Activated T-cell treated with anti-CD3 and anti-CD28 coated beads, Interleukin-2, amount 50 U/mL, for 48 hours (primary cell): ENCODE measurements at regions not wholly inside any gene's neighbourhood (a gene's known extent, or its start where the extent isn't known, plus 50 kb on each side); places are given as distances from the start of the nearest gene placed in this dataset.

Experiments
- DNase-seq, 2 experiments: peaks; one replicate each; pipeline ENCODE4 v3.0.0-alpha.2; 2020

DNA sequence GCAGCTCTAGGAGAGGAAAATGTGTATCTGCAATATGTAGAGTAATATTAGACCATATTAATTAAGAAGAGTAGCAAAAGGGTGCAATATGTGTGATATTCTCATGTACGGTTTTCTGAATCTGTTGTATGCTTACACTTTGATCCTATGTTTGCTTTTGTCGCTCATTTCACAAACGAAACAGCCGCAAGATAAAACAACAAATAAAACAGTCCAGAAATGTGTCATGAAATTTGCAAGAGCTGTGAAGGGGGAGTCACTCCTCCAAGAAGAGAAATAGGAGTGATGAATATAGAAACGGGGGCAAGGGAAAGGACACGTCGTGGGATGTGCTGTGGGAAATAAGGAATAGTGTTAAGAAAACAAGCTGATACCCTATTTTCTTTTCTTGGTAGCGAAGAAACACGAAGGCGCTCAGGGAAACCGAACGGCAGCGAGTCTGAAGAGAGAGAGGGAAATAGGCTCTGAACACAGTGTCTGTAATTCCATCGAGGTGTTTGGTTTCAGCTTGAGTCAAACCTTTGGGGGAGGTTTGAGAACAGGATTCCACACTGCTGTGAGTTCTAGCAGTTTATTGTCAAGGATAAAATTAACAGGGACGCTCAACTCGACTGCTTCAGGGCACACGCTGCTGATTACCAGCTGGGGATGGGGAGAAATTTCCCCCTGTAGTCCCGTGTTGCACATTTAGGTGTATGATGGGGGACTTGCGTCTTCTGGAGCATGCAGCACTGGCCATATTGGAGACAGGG, 595.6 kb upstream of the TENM3 start:
- no peak for DNase-seq

DNA sequence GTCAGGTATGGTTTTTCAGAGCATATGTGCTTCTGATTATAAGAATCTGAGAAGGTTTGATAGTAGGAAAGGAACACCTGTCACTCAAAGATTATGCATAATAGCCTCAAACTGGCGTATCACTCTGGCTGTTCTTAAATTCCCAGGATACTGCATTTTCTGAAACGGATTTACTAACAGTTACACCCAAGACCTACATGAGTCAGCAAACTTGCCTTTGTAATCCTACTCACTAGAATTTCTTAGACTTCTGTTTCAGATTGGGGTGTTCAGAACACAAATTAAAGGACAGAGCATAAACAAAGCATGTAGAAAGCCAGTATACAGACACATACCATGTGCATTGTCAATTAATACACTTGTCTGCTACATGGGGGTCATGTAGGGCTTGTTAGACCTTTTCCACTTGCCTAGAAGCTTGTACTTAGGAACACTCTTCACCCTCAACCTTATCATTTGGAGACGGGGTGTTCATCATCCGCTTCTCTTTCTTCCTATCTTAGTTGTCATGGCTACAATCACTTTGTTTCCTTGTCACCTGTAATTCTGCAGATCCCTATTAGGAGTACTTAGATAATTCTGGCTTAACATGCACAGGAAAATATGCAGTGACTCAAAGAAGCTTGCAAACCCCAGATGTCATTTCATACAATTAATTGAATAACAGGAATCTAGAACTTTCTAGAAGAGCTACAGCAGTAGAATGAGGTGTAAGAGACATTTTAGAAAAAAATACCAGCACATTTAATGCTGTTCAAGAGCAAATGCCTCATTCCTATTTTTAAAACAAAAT, 593.0 kb upstream of the TENM3 start:
- no peak for DNase-seq

DNA sequence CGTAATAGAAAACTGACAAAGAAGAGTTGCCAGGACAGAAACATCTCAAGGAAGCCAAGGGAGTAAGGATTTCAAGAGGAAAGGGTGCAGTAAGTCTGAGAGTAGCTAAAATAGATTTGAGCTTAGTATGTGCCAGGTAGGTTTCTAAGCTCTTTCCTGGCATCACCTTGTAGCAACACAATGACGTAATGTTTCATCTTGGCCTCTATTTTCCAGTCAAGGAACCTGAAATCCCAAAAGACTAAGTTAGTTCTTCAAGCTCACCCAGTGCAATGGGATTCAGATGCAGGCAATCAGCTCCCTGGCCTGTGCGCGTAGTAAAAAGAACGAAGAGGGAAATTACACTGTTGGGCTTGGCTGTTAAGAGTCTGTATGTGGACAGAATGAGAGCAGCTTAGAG, 586.5 kb upstream of the TENM3 start:
- DNase-seq: no peak

DNA sequence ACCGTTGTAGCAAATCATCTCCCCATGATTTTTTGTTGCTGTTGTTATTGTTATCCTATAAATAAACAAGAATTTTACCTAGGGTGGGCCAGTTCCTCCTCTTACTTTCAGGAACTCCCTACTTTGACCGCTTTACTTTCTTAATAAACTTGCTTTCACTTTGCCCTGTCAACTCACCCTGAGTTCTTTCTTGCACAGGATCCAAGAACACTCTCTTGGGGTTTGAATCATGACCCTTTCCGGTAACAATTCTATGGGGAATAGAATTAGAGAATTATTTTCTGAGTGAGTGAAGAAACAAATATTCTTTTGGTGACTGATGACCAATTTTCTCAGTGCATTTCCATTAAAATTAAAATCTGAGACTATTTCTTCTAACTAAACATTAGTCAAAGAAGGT, 584.0 kb upstream of the TENM3 start:
- DNase-seq: no peak

DNA sequence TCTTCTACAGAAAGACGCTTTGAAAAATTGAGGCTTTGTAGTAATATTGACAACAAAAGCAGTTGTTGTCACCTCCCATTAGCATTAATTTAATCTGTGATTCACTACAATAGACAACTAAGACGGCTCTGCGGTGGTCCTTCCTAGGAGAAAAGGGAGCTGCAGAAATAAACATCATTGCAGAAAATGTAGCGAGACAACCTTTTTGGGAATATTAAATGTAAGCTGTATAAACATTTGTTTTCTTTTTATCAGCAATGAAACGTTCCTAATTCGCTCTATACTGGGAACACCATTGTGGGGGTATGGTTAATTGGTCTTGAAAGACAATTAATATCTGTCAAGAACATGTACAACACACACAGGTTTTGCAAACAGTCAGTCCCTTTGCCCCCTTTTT, 583.3 kb upstream of the TENM3 start:
- no peak for DNase-seq

DNA sequence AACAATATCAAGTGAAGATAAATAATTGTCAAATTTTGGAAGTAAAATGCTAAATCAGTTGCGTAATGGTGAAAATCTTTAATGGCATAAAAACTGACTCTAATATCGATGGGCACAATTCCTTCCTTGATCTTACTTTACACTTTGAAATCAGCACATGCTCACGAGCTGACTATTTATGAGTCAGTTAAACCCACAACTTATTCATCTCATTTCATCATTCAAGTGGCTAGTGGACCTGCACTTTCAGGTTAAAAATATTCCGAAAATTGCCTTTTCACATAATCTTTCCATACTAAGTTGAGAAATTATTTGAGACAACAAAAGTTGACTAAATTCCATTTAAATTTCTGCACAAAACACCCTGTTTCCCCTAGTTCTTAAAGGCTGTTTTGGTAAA, 582.1 kb upstream of the TENM3 start:
- no peak for DNase-seq

DNA sequence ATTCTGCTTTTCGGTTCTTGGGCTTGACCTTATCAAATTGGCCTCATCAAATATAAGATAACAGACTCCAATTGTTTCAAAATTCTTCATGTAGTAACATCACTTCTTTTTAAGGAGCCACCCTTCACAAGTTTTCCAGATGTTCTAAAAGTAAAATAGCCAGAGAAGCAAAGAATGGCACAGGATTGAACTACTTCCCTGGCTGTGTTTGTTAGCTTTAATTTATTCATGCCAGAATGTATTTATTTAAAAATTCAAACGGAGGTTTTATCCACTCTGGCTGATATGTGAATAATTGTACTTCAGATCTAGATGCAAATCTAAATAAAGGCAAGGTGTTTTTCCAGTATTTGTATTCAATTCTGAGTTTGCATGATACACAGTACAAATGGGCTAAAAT, 581.3 kb upstream of the TENM3 start:
- DNase-seq: no peak

DNA sequence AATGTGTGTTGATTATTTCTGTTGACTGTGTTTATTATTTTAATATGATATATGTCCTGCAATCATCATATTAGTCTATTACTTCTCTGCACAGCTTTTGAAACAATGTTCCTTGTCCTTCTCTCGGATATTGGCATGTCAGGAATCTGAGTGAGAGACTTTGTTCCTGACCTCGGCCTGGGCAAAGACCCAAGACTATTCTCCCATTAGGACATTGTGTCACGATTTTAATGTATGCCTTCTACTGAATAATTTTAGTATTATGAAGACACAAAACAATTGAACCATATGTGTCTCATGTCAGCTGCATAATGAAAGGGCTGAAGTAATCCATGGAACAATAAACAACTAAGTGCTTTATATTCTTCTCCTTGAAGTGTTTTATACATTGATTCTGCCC, 580.8 kb upstream of the TENM3 start:
- DNase-seq: no peak

DNA sequence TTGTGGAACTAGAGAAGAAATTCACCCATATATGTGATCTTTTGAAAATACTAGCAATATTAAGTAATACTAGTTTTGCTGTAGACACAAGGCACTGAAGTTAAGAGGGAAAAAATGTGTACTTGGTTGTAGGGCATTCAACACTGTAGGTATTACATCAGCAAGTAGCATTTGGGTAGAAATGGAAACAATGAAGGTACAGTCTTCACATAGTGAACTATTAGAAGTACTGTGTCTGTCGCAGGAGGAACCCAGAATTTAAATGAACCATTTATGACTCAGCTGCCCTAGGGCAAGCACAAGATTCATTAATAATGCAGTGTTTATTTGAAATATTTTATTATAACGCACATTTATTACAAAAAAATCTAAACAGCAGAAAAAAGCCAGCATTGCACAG, 572.7 kb upstream of the TENM3 start:
- no peak for DNase-seq

DNA sequence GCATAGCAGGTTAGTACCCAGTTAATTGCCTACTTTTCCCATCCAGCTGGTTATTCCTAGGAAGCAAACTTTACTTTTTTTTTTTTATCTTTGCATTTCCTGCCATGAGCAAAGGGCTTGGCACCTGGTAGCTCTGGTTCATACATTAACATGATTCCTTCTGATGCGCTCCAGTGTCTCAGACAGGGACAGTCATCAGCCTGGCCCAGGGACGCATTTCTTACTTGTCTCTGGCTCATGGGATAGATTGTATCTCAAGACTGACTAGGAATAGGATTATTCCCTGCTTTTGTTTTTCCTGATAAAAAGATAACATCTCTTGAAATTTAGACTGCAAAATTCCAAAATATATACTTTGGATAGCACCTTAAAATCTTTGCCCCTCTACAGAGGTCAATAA, 571.5 kb upstream of the TENM3 start:
- DNase-seq: no peak

DNA sequence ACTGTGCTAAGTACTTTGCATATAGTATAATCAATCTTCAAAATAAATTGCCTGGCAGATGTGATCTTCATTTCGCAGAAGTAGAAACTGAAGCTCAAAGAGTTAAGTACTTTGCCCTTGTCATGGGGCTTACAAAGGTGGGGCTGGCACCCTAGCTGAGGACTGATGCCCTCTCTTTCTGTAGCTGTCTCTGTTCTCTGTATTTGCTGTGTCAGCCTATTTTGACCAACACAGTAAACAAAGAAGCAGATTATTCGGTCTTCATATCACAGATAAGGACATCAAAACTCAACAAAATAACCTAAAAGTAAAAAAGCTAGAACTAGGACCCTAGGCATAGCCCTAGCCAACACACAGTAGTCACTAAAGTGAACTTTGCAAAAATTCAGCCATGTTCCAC, 570.5 kb upstream of the TENM3 start:
- no peak for DNase-seq

DNA sequence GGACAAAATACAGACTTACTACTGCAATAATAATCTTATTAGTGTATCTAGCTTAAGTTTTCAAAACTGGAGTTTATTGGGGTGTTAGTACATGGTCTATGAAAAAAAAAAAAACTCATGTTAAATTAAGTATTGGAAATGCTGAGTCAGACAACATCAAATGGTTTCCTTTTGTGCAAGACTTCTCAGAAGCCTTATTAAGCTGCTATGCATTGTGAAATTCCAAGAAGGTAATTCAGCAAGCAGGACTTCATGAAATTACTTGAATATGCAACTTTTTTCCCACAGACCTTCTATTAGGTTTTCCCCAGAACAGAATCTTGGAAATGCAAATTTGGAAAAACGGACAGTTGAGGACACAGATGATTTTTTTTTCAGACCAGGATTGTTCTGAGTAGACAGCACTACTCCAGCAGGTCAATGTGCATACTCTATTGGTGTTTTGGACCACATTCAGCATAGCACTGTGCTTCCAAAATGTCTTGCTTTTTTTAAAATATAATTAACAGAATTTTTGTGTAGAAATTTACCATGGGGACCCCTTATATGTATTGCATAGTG, 568.8 kb upstream of the TENM3 start:
- no peak for DNase-seq

DNA sequence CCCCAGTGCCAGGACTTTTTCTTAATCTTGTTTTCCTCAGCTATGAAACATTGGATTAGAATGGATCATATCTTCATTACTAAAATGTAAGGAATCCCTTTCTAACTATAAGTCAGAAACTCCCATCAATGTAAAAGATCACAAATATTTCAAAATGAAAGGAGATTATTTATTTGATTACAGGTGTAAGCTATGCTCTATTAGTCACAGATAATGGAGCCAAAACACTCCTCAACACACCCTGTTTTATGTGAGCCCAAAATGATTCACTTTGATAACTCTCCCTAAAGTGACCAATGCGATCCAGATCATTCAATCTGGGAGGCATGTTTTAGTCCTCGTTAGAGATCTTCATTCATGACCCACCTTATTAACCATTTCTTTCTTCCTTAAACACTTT, 566.7 kb upstream of the TENM3 start:
- no peak for DNase-seq

DNA sequence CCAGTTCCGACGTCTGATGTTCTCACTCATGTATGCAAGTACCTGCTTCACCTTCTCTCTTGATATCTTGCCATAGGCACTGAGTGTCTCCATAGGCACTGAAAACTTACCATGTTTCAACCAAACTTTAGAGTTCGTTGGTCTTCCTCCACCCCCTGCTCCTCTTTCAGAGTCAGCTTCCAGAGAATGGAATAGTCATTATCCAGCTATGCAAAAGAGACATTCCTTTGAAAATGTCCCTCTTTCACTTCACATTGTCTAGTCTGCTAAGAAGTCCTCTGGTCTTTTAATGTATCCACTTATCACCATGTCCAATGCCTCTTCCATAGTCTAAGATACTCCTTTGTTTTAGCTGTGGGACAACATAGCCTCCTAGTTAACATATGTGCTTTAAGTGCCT, 566.0 kb upstream of the TENM3 start:
- DNase-seq: no peak

DNA sequence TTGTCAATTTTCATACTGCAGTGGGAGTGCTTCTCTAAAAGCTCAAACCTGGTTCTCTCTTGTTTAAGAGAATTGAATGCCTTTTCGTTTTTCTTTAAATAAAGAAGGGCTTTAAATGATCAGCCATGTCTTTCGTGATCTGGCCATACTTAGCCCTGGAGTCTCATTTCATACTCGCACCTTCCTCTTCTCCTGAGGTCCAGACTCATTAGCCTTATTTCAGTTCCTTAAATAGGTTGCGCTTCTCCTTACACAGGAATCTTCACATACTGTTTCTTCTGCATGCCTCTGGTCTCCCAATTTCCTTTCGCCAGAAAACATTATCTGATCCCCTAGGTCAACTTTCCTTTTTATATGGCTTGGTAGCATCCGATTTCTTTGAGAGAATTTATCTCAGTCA, 565.6 kb upstream of the TENM3 start:
- no peak for DNase-seq

DNA sequence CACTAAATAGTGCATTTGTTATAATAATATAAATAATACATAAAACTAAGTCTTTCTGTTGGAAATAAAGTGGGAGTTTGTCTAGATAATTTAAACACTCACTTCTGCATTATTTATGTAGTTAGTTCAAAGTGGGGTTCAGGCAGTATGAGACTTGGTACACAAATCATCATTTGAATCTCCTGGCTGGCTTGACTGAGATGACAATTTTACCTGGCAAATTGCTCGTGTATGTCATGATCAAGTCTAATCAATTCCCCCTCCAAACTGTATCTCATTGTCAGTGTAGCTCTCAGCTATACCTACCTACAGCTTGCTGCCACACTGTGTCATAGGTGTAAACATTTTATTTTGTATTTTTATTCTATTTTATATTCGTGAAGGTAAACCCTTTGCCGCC, 563.4 kb upstream of the TENM3 start:
- no peak for DNase-seq

DNA sequence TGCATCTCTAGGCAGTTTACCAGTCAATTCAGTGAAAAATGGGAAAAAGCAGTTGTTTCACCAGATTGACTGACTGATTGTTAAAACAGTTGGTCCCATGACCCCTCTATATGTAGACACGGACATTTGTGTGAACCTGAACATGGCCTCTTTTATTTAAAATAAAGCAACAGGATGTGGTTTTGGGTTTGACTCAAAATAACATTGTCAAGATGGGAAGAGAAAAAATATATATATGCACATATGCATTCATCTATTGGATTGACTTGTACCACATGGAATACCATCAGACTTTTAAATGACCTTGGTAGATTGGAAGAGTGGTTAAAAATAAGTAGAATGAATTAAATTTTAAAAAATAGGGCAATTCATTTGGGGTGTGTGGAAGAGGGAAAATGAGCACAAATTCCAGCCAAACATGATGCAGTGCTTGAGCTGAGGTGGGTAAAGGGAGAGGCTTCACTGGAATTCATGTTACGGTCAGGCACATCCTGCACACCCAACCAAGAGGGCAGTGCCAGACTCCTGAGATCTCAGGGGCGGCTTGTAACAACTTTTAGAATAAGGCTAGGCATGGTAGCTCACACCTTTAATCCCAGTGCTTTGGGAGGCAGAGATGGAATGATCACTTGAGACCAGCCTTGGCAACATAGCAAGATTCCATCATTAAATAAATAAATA, 560.7 kb upstream of the TENM3 start:
- no peak for DNase-seq

DNA sequence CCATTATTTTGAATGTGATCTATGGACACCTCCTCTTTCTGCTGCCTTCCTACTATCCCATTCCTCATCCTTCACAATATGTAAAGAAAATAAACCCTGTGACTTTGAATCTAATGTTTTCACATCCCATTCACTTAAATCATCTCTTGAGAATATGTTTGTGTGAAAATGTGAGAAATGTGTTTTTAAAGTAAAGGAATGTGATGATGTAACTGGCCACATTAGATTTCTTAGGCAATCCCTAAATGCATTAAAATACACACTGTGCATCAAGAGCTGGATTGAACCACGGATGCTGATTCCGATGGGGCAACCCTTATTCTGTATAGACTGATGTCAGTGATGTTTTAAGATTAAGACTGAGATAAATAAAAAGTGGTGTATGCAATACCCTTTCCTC, 558.9 kb upstream of the TENM3 start:
- DNase-seq: no peak

DNA sequence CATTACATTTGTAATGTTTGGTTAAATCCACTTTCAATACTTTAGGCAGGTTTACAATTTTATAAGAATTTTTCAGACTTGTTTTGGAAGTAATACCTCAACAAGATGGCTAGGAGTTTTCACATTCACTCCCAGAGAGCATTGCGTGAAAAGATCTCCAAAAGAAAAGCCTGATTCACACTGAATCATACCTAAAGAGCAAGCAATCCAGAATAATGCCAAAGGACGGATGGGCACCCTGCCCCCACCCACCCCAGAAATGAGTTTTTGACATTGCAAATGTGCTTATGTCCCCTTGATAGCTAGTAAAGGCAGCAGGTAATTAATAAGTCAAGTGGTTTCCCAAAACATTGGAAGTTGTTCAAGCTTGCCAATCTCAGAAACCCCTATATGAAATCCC, 557.7 kb upstream of the TENM3 start:
- no peak for DNase-seq

DNA sequence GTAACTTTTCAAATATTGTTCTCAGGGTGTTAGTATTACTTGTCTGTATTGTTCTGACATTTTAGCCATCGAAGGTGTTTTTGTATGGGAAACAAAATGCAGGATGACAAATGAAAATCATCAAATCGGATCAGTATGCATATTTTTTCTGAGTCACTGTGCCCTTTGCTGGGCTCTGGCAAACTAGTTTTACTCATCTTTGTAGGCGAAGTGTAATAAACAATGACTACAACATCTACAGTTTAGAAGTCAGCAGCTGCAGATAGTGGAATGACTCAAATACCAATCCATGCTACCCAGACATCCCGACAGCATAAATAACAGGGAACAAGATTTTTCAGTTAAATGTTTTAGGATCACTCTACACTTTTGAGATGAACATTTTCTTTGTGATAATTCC, 557.3 kb upstream of the TENM3 start:
- DNase-seq: no peak

DNA sequence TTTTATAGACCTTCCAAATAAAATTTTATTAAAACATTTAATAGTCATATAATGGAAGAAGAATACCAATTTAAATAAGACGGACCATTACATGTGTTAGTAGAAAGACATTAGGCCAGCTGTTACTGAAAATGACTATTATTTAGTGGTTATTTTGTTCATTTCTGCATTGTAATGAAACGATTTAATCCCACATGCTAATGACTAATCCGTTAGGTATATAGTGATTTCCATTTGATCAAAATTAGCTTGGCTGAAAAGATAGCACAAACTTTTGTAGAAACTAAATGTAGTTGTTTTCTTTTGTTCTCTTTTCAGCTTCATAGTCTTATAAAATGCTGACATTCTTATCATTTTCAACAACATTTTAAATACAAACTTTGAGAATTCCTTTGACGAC, 556.1 kb upstream of the TENM3 start:
- no peak for DNase-seq

DNA sequence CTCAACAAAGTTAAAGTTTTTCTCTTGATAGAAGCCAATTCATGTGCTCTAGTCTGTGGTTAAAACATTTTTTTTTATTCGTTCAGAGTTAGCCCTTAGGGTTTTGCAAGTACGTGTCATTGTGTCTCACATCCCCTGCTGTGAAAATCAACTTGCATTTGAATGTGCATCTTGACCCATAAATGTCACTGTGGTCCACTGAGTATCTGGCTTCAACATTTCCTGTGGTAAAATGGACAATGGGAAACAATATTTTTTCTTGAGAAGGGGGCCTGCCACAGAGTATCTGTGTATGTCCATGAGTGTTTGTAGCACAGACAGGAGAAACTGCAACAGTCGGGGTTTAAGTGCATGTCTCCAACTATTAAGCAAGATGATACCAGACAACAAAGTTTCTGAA, 554.8 kb upstream of the TENM3 start:
- DNase-seq: no peak

DNA sequence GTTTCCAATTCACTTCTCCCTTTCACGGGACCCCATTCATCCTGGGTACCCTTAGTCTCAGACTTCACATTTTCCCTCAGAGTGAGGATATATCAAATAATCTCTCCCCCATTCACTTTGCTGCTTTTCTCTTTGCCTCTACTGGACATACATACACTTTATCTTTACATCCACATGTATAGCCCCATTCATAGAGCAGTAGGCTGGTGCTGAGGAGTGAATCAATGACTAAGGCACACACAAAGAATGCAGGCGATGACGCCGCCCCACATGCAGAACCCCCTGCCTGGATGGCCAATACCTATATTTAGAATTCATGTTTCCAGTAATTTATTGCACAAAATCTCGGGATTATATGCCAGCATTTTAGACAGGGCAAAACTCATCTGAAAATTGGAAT, 554.3 kb upstream of the TENM3 start:
- no peak for DNase-seq

DNA sequence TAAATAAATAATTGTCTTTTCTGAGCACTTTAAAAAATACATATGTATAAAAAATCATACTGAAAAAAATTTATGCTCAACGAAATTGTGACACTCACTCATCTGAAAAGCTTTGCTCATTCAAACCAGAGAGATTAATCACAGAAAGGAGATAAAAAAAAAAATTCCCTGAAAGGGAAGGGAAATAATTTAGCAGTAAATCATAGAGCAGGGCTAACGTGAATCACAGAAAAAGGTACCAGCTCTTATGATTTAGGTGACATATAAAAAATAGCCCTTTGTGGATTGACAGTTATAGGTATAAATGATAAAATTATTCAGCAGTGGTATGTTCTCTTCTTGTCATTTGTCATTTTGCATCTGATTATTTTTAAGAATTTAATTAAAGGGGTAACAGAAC, 552.7 kb upstream of the TENM3 start:
- no peak for DNase-seq
